ENCODE measurements at regions not wholly inside any gene's neighbourhood (a gene's known extent, or its start where the extent isn't known, plus 50 kb on each side); places are given as distances from the start of the nearest gene placed in this dataset.
"Not testable (repeated sequence)": the region's sequence is repeated elsewhere in the genome, so short reads cannot be mapped to it uniquely, and the experiment has no call there.

- DNase-seq (ENCODE audit: low spot score), result no peak
Observed at GRCh38 chr11:28819741-28820140, 711.6 kb downstream of the METTL15 start.

- no peak for DNase-seq (ENCODE audit: low spot score)
Observed at GRCh38 chr11:28815110-28815509, 706.9 kb downstream of the METTL15 start.

GRCh38 chr11:28808771-28809170 lies 700.6 kb downstream of the METTL15 start:
- no peak for DNase-seq (ENCODE audit: low spot score)

GRCh38 chr11:28799316-28799715 lies 691.1 kb downstream of the METTL15 start:
- no peak for DNase-seq (ENCODE audit: low spot score)

GRCh38 chr11:28798286-28798685 lies 690.1 kb downstream of the METTL15 start:
- DNase-seq (ENCODE audit: low spot score), result no peak

DNA sequence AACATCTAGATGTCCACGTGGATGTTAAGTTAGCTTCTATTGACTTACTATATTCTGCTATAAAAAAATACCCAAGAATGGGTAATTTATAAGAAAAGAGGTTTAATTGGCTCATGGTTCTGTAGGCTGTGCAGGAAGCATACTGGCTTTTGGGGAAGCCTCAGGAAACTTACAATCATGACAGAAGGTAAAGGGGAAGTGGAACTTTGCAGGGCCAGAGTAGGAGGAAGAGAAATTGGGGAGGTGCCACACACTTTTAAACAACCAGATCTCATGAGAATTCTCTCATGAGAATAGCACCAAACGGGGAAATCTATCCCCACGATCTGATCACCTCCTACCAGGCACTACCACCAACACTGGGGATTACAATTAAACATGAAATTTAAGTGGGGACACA lies 689.3 kb downstream of the METTL15 start:
- DNase-seq (ENCODE audit: low spot score), result no peak

DNA sequence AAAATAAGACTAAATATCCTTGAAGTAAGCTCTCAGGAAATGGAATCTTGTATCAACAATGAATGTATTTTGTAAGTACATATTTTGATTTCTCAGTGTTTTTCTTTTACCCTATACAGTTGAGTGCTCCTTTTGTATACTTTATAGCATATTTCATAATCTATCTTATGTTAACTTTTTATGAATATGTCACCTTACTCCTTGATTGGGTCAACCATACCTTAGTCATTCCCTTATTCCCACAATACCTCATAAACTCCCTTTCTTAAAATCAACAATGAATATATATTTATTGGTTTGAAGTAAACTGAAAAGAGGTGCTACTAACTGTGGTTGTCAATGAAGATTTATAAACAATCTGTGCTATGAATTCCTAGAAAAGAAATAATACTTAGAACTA lies 686.2 kb downstream of the METTL15 start:
- DNase-seq (ENCODE audit: low spot score), result no peak

- no peak for DNase-seq (ENCODE audit: low spot score)
Observed at GRCh38 chr11:28793282-28793738, 685.1 kb downstream of the METTL15 start.

DNA sequence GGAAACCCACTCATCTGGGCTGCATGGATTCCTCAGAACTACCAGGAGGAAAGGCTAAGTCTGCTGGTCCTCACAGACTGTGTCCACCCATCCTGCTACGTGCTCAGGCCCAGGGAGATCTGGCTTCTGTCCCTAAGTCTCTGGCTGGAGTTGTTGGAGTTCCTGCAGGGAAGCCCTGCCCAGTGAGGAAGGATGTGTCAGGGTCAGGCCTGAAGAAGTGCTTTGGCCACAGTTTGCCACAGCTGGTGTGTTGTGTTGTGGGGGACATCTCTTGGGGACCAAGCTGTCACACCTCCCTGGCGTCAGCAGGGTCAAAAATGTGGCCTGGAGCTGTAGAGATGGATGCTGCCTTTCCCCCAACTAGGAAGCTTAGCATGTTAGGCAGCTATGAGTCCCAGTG lies 684.7 kb downstream of the METTL15 start:
- DNase-seq (ENCODE audit: low spot score), result no peak

DNA sequence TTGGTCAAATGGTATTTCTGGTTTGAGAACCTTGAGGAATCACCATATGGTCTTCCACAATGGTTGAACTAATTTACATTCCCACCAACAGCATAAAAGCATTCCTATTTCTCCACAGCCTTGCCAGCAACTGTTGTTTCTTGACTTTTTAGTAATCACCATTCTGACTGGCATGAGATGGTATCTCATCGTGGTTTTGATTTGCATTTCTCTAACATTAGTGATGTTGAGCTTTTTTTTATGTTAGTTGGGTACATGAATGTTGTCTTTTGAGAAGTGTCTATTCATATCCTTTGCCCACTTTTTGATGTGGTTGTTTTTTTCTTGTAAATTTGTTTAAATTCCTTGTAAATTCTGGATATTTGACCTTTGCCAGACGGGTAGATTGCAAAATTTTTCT lies 679.7 kb downstream of the METTL15 start:
- DNase-seq (ENCODE audit: low spot score), result not testable (repeated sequence)

DNA sequence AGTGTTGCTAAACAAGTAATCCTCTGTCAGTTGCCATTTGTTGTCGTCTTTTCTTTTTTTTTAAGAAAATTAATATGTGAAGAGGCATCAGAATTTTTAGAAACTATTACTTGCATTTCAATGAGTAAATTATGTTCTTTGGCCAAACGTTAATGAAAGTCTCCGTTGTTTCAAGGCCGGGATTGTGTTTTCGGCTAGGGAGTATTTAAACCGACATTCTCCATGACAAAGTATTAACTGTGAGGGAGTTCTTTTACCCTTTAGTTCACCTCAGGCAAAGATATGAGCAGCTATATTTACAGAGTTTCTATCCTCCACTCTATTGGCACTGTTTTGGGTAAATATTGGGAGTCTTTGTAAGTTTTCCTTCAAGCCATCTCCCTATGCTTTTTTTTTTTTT lies 668.9 kb downstream of the METTL15 start:
- no peak for DNase-seq (ENCODE audit: low spot score)

- no peak for DNase-seq (ENCODE audit: low spot score)
Observed at GRCh38 chr11:28773606-28774005, 665.4 kb downstream of the METTL15 start.

DNA sequence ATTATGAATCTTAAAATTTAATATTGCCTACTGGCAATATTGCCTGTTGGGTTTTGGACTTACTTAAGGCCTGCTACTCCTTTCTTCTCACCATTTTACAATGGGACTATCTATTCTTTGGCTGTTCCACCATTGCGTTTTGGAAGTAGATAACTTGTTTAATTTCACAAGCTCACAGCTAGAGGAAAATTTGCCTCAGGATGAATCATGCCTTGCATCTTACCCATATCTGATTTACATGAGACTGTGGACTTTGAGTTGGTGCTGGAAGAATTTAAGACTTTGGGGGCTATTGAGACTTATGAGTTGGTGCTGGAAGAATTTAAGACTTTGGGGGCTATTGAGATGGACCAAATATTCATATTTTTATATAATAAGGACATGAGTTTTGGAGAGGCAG lies 662.6 kb downstream of the METTL15 start:
- no peak for DNase-seq (ENCODE audit: low spot score)

DNA sequence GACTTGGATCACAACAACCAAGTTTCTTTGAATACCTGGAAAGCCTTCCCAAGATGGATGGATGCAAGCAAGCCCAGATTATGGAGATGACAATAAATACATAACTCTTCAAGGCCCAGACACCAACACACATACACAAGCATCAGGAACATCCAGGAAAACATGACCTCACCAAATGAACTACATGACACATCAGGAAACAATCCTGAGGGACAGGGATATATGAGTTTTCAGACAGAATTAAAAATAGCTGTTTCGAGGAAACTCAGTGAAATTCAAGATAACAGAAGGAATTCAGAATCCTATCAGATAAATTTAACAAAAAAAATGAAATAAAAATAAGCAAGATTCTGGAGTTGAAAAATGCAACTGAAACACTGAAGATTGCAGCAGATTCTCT lies 659.4 kb downstream of the METTL15 start:
- DNase-seq (ENCODE audit: low spot score), result no peak

GRCh38 chr11:28763876-28764275 lies 655.7 kb downstream of the METTL15 start:
- no peak for DNase-seq (ENCODE audit: low spot score)

- no peak for DNase-seq (ENCODE audit: low spot score)
Observed at GRCh38 chr11:28763151-28763550, 655.0 kb downstream of the METTL15 start.

DNA sequence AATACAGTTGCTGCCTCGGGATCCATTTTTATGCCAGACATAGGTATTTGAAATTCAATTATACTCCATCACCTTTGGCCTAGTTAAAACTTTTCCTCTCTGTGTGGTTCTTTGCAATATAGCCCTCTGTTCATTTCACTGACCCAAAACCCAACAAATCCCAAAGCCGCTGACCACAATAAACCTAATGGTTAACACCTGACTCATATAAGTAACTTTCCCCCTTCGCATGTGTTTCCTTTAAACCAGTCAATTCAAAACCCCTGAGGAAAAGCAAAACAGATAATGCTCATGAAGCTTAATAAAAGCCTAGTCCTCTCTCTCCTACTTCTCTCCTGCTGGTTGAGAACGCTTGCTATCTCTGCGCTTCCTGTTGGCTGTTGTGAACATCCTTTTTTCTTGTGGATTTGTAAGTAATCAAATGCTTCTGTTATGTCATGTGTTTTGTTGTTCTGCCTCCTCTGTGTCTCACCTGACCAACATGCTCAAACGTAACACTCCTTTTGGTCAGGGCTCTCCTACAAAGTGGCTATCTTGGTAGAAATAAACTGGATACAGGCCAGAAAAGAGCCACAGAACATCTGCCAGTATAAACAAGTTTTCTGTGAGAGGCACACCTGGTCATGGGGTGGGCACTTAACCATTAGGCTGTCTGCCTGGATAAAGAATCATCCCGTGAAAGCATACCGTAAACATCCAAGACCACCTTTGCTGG lies 652.6 kb downstream of the METTL15 start:
- DNase-seq (ENCODE audit: low spot score), result no peak

DNA sequence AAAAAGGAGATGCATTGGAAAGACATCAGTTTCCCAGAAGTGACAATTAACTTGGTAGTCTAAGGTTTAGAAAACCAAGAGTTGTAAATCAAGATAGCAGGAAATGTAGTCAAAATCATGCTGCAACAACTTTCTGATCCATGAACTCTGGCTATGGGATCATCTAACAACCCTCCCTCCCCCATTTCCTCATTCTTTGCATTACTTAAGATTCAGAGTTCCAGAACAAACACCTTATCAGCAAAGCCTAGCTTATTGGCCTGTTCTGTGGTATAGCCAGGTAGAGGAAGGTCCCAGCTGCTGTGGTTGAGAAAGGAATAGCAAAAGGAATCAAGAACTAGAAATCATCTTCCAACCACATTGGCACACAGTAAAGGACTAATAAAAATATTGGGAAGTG lies 651.1 kb downstream of the METTL15 start:
- DNase-seq (ENCODE audit: low spot score), result no peak

DNA sequence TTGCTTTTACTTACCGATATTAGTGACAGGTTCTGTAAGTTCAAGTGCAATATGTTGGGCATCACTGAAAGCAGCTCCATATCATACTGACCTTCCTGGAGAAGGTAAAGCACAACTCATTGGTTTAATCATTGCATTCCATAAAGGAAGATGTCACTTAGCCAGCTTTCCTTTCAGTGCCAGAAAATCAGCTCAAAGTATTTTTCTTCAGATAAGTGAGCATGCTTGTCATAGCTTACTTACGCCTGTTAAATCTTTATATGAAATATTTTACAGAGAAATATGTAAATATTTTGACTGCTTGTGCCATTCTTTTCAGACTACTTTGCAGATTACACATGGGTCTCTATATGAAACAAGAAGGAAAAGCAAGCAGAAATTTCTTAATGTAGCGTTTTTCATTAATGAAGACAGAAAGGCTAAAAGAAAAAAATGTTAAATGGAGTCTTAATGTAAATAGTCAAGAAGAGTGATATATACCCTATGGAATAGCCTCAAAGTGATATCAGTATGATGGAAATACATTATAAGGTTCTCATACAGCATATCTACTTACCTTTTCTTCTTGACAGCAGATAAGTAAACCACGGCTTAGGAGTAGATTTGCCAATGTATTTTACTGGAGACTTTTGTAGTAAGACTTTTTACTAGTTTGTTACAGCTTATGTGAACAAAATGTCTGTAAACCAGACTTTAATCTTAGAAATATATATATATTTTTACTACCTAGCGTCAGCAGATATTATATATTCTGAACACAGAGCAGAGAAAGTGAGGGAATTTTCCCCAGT lies 649.7 kb downstream of the METTL15 start:
- no peak for DNase-seq (ENCODE audit: low spot score)

DNA sequence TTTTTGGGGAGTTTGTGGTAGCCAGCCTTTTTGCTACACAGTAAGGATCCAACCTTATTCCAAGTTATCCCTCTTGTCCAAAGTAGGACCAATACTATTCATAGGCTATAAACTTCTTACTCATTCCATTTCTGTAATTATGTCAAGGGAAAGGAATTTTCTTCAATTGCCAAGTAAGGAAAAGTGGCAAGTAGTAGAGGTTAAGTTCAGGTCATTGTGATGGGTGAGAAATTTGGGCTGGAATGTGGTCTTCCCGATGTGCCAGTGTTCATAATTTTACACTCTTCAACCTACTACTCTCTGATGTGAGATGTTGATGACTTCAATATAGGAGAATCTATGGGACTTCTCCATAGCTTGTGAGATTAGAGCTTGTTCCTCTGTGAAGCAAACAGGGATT lies 648.8 kb downstream of the METTL15 start:
- DNase-seq (ENCODE audit: low spot score), result no peak

- no peak for DNase-seq (ENCODE audit: low spot score)
Observed at GRCh38 chr11:28743061-28743550, 634.9 kb downstream of the METTL15 start.

DNA sequence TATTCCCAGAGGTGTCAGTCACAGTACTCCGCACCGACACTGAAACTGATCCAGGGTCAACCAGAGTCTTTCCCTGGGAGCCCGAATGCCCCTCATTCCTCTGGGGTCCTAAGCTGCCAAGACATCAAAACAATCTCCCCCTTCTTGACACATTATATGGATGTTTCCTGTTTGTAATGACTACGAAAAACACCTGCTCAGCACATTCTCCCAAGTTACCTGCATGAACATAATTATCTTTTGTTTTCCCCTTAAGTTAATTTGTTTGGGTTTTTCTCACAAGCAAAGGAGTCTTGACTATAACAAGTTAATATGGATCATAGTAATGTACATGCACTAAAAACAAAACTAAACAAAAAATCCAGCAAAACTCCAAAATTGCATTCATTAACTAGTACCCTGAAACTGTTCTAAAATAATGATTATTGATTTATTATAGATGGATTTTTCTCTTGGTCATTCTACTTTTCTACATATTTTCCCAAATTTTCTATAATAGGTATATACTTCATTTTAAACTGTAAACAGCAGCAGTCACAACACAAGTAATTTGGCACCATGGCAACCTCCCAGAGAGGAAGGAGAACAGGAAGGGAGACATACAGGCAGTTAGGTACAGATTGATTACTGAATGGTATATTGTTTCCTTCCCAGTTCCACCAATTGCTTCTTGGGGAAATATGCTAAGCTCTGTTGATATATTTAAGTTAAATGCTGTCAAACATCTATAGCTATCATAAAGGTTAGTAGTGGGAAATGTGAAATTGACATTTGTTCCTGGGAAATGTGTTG lies 631.5 kb downstream of the METTL15 start:
- no peak for DNase-seq (ENCODE audit: low spot score)

- DNase-seq (ENCODE audit: low spot score), result no peak
Observed at GRCh38 chr11:28738549-28738948, 630.4 kb downstream of the METTL15 start.
